HEK293 (cell line): ENCODE measurements at regions not wholly inside any gene's neighbourhood (a gene's known extent, or its start where the extent isn't known, plus 50 kb on each side); places are given as distances from the start of the nearest gene placed in this dataset.
A peak's percentile ranks its signal among the peaks of the same experiment; 100 is the strongest.

ENCODE experiments used
- CTCF ChIA-PET: fragments of 350-600 bp; formaldehyde crosslinking; extraction: SDS; loops from one replicate; lab custom pipeline; 2021; ENCODE audit warnings: antibody characterized with exemption; lab: Yijun Ruan, JAX
- POLR2A ChIA-PET: fragments of 300-600 bp; formaldehyde crosslinking; extraction: SDS; loops from one replicate; lab custom pipeline; 2020; ENCODE audit warnings: antibody characterized with exemption, inconsistent platforms; lab: Yijun Ruan, JAX
- H3K27ac ChIP-seq: fragments of 200-500 bp; sonication (Bioruptor generic); 2 replicates; pipeline ENCODE4 v1.5.1; 2014; ENCODE audit warnings: low read depth, low read length, control low read depth, inconsistent platforms; ENCODE audit errors: extremely low read depth
- H3K36me3 ChIP-seq, 2 experiments: fragments of 200-500 bp in 1 of 2; sonication (Bioruptor generic) in 1 of 2; 1 replicate in 1 of 2; 2 replicates in 1 of 2; pipeline ENCODE4 v1.5.1; 2014 to 2017; ENCODE audit warnings: inconsistent platforms in 2 of 2, low read length in 2 of 2; ENCODE audit not compliant: control insufficient read depth in 2 of 2, insufficient read depth in 1 of 2
- H3K4me1 ChIP-seq: fragments of 200-500 bp; sonication (Bioruptor generic); 2 replicates; pipeline ENCODE4 v1.5.1; 2014; ENCODE audit warnings: mild to moderate bottlenecking, low read length, inconsistent platforms; ENCODE audit not compliant: control insufficient read depth, insufficient read depth
- H3K4me3 ChIP-seq: 2 replicates; pipeline ENCODE4 v1.5.1; 2011; ENCODE audit warnings: low read depth, mild to moderate bottlenecking, control low read depth, low read length, moderate library complexity
- H3K9me3 ChIP-seq: fragments of 200-500 bp; sonication (Bioruptor generic); 2 replicates; pipeline ENCODE4 v1.5.1; 2014; ENCODE audit warnings: low read depth, low read length, inconsistent platforms; ENCODE audit not compliant: control insufficient read depth, insufficient read depth
- GLIS1 ChIP-seq: fragments of 450-650 bp; formaldehyde crosslinking; IDR thresholded peaks from 2 replicates; pipeline ENCODE4 v1.5.1; 2016; ENCODE audit warnings: missing biosample characterization, missing genetic modification characterization
- HIC1 ChIP-seq: fragments of 450-650 bp; formaldehyde crosslinking; IDR thresholded peaks from 2 replicates; pipeline ENCODE4 v1.5.1; 2016; ENCODE audit warnings: missing biosample characterization, missing genetic modification characterization
- MYNN ChIP-seq: fragments of 450-650 bp; formaldehyde crosslinking; IDR thresholded peaks from 2 replicates; pipeline ENCODE4 v1.5.1; 2016; ENCODE audit warnings: missing biosample characterization, missing genetic modification characterization, borderline replicate concordance
- PRDM4 ChIP-seq: fragments of 450-650 bp; formaldehyde crosslinking; IDR thresholded peaks from 2 replicates; pipeline ENCODE4 v1.5.1; 2017; ENCODE audit warnings: missing biosample characterization, missing genetic modification characterization
- SCRT1 ChIP-seq: fragments of 450-650 bp; formaldehyde crosslinking; IDR thresholded peaks from 2 replicates; pipeline ENCODE4 v1.5.1; 2016; ENCODE audit warnings: missing biosample characterization, missing genetic modification characterization, borderline replicate concordance
- SP2 ChIP-seq: fragments of 450-650 bp; formaldehyde crosslinking; IDR thresholded peaks from 2 replicates; pipeline ENCODE4 v1.5.1; 2016; ENCODE audit warnings: missing biosample characterization, missing genetic modification characterization
- SP3 ChIP-seq: fragments of 450-650 bp; formaldehyde crosslinking; IDR thresholded peaks from 2 replicates; pipeline ENCODE4 v1.5.1; 2016; ENCODE audit warnings: missing biosample characterization, missing genetic modification characterization
- SP7 ChIP-seq: fragments of 450-650 bp; formaldehyde crosslinking; IDR thresholded peaks from 2 replicates; pipeline ENCODE4 v1.5.1; 2016; ENCODE audit warnings: missing biosample characterization, missing genetic modification characterization
- TCF7L2 ChIP-seq: IDR thresholded peaks from 2 replicates; pipeline ENCODE4 v1.6.1; 2011; ENCODE audit warnings: low read depth, mild to moderate bottlenecking, inconsistent platforms, low read length, moderate library complexity, borderline replicate concordance
- ZNF10 ChIP-seq: fragments of 450-650 bp; formaldehyde crosslinking; IDR thresholded peaks from 2 replicates; pipeline ENCODE4 v1.5.1; 2017; ENCODE audit warnings: missing biosample characterization, missing genetic modification characterization
- ZNF175 ChIP-seq: fragments of 450-650 bp; formaldehyde crosslinking; IDR thresholded peaks from 2 replicates; pipeline ENCODE4 v1.5.1; 2016; ENCODE audit warnings: missing biosample characterization, missing genetic modification characterization
- ZNF19 ChIP-seq: fragments of 450-650 bp; formaldehyde crosslinking; IDR thresholded peaks from 2 replicates; pipeline ENCODE4; 2016; ENCODE audit warnings: missing biosample characterization, missing genetic modification characterization, low read depth
- ZNF221 ChIP-seq: fragments of 450-650 bp; formaldehyde crosslinking; IDR thresholded peaks from 2 replicates; pipeline ENCODE4 v1.5.1; 2017; ENCODE audit warnings: missing biosample characterization, missing genetic modification characterization, borderline replicate concordance
- ZNF248 ChIP-seq: fragments of 450-650 bp; formaldehyde crosslinking; IDR thresholded peaks from 2 replicates; pipeline ENCODE4 v1.5.1; 2017; ENCODE audit warnings: missing biosample characterization, missing genetic modification characterization
- ZNF354C ChIP-seq: fragments of 450-650 bp; formaldehyde crosslinking; IDR thresholded peaks from 2 replicates; pipeline ENCODE4 v1.5.1; 2016; ENCODE audit warnings: missing biosample characterization, missing genetic modification characterization, low read depth, borderline replicate concordance
- ZNF529 ChIP-seq: fragments of 450-650 bp; formaldehyde crosslinking; IDR thresholded peaks from 2 replicates; pipeline ENCODE4 v1.5.1; 2017; ENCODE audit warnings: missing genetic modification characterization, missing biosample characterization; ENCODE audit not compliant: insufficient replicate concordance
- ZNF555 ChIP-seq: fragments of 450-650 bp; formaldehyde crosslinking; conservative IDR thresholded peaks from 2 replicates; pipeline ENCODE4 v1.5.1; 2017; ENCODE audit warnings: missing biosample characterization, mild to moderate bottlenecking, missing genetic modification characterization, inconsistent platforms
- ZNF610 ChIP-seq: fragments of 450-650 bp; formaldehyde crosslinking; IDR thresholded peaks from 2 replicates; pipeline ENCODE4 v1.5.1; 2016; ENCODE audit warnings: missing biosample characterization, missing genetic modification characterization, borderline replicate concordance
- ZNF623 ChIP-seq: fragments of 450-650 bp; formaldehyde crosslinking; IDR thresholded peaks from 2 replicates; pipeline ENCODE4 v1.5.1; 2016; ENCODE audit warnings: missing biosample characterization, missing genetic modification characterization
- ZNF654 ChIP-seq: fragments of 450-650 bp; formaldehyde crosslinking; IDR thresholded peaks from 2 replicates; pipeline ENCODE4 v1.5.1; 2016; ENCODE audit warnings: low read depth, missing biosample characterization, missing genetic modification characterization
- ZNF707 ChIP-seq: fragments of 450-650 bp; formaldehyde crosslinking; IDR thresholded peaks from 2 replicates; pipeline ENCODE4 v1.5.1; 2016; ENCODE audit warnings: missing biosample characterization, missing genetic modification characterization
- ZNF76 ChIP-seq: fragments of 450-650 bp; formaldehyde crosslinking; IDR thresholded peaks from 2 replicates; pipeline ENCODE4; 2016; ENCODE audit warnings: low read depth, missing biosample characterization, missing genetic modification characterization, borderline replicate concordance
- ZXDB ChIP-seq: fragments of 450-650 bp; formaldehyde crosslinking; IDR thresholded peaks from 2 replicates; pipeline ENCODE4 v1.5.1; 2016; ENCODE audit warnings: missing biosample characterization, missing genetic modification characterization

DNA sequence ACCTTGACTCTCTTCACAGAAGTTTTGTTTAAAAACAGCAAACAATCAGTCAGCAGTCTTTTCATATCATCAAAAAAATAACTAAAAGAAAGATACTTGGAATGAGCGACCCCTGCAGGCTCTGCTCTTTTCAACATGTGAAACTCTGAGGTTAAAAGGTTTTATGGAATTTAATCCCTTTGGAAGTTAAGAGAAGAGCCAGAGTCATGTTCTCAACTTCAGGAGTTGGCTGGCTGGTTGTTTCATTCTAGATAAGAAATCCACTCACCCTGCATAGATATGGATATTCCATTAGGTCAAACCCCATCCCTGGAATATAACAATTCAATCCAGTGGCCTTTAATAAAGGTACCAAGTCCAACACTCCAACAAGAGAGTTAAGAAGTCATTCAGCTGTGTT, 115.6 kb upstream of the RMDN2 start:
- Histone ChIP-seq H3K4me3 (no peak overlapping the region), H3K4me1 (no peaks in the 10 kb centered on the region), H3K27ac (no peak overlapping the region), H3K36me3 (no peaks in the 10 kb centered on the region), H3K9me3 (no peaks in the 10 kb centered on the region)
- CTCF ChIA-PET, result interaction anchor here (0.5 to 1.9 kb wide), 9 partner anchors 10 to 525 kb away, joined by 3 to 5 read pairs (median 5); no protein-coding TSS in a partner anchor
- peak; percentile 29; the same call in 1 of the 2 replicates for TF ChIP-seq ZNF654 (tag by site-specific recombination)
- no peak for TF ChIP-seq TCF7L2
- TF ChIP-seq ZNF76, result no peak
- POLR2A ChIA-PET, result no interaction called here

DNA sequence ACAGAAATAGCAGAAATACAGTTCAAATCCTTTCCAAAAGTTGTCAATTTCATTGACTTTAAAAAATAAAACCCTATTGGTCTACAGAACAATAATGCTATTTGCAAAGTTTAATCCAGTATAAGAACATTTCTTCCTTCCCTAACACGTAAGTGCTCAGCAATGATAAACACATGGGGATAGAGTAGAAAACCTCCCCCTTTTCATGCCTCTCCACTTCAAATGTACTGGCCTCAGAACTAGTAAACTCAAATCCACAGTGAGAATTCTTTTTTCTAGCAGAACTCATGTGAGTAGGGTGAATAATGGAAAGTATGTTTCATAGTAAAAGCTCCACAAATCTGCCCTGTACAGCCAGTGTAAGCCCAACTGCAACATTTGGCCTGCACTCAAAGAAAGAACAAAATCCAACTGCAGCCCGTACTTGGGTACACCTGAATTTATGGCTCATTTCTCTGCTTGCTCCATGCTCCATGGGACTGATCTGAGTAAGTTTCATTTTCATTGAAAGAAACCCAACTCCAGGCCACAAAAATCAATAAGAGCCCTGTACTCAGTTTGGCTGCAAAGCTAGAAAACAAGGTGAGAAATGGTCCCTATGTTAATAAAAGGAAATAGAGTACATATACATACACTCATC, 115.0 kb upstream of the RMDN2 start:
- no peaks in the 10 kb centered on the region for H3K9me3 ChIP-seq
- no peaks in the 10 kb centered on the region for H3K4me1 ChIP-seq
- H3K4me3 ChIP-seq, result no peak overlapping the region
- CTCF ChIA-PET, result interaction anchor here (0.5 to 1.2 kb wide), 12 partner anchors 9 to 525 kb away, joined by 3 to 5 read pairs (median 4); no protein-coding TSS in a partner anchor
- H3K27ac ChIP-seq, result no peak overlapping the region
- H3K36me3 ChIP-seq, result no peaks in the 10 kb centered on the region
- TF ChIP-seq SCRT1 (no peak), MYNN (no peak), HIC1 (no peak), ZNF707 (tag by site-specific recombination) (no peak), ZNF248 (tag by site-specific recombination) (no peak), ZNF623 (no peak), ZNF175 (tag by site-specific recombination) (no peak), ZNF354C (tag by site-specific recombination) (no peak), GLIS1 (tag by site-specific recombination) (no peak), SP7 (tag by site-specific recombination) (no peak), ZXDB (tag by site-specific recombination) (no peak), SP3 (no peak), SP2 (tag by site-specific recombination) (no peak), ZNF529 (no peak), ZNF610 (tag by site-specific recombination) (no peak), ZNF10 (tag by site-specific recombination) (no peak), PRDM4 (tag by site-specific recombination) (no peak), ZNF555 (no peak), ZNF221 (tag by site-specific recombination) (no peak), ZNF19 (tag by site-specific recombination) (no peak)
- POLR2A ChIA-PET, result no interaction called here
